Activated naive CD4-positive, alpha-beta T cell treated with anti-CD3 and anti-CD28 coated beads, Interleukin-2, amount 50 U/mL, for 72 hours (primary cell): ENCODE measurements at regions not wholly inside any gene's neighbourhood (a gene's known extent, or its start where the extent isn't known, plus 50 kb on each side); places are given as distances from the start of the nearest gene placed in this dataset.

Source experiments
- ATAC-seq, 2 donors: fragments of 150-1000 bp; cut with Tn5 transposase; 2 replicates each; pipeline ENCODE4 v1.10.0; 2021; ENCODE audit warnings: mild to moderate bottlenecking in 2 of 2, moderate library complexity in 2 of 2
- DNase-seq, 2 donors: peaks; one replicate each; pipeline ENCODE4 v3.0.0; 2021 to 2022; ENCODE audit warnings: low spot score in 2 of 2
- H3K27ac Mint-ChIP-seq, 2 donors: one replicate each; pipeline ENCODE4 v1.8.0; 2022; ENCODE audit warnings: mild to moderate bottlenecking in 2 of 2, mixed read lengths in 2 of 2
- H3K36me3 Mint-ChIP-seq, 2 donors: one replicate each; pipeline ENCODE4 v1.8.0; 2022; ENCODE audit warnings: mixed read lengths in 2 of 2
- H3K9me3 Mint-ChIP-seq, 2 donors: one replicate each; pipeline ENCODE4 v1.8.0; 2022; ENCODE audit warnings: mixed read lengths in 2 of 2

DNA sequence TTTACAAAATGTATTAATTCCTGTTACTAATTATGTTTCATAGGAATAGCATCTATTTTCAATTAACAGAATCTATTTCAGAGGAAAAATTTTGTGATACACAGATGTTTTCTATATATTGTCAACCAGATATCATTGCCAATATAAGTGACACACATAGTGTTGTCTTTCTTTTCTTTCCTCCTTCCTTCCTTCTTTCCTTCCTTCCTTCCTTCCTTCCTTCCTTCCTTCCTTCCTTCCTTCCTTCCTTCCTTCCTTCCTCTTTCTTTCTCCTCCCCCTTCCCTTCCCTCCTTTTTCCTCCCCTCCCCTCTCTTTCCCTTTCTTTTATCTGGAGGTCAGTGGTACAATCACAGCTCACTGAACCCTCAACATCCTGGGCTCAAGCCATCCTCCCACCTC lies 146.5 kb upstream of the DSEL start:
- peaks cover 0 to 4% of the 10 kb centered on the region in 2 donors for H3K9me3 Mint-ChIP-seq
- no peak for DNase-seq
- H3K36me3 Mint-ChIP-seq: no peaks in the 10 kb centered on the region
- H3K27ac Mint-ChIP-seq: no peak overlapping the region
- ATAC-seq: no peak

DNA sequence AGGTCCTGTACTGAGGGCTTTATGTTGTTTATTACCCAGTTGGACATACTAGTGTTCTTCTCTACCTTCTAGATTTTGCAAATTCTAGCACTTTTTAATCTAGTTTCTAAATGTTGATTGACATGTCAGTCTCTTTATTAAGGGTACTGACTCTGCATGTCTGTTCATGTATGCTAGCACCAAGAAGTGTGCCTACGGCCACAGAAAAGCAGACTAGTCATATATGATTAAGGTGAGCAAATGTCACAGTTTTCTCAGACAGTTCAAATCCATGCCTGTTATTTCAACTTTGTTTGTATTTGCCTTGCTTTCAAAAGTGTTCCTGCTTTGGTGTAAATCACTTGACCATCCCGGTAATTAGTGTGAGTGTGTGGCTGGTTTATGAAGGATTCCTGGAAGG lies 145.0 kb upstream of the DSEL start:
- H3K27ac Mint-ChIP-seq: no peak overlapping the region
- no peaks in the 10 kb centered on the region for H3K36me3 Mint-ChIP-seq
- DNase-seq (no peak), ATAC-seq (no peak)
- H3K9me3 Mint-ChIP-seq: peaks cover 0 to 4% of the 10 kb centered on the region in 2 donors

DNA sequence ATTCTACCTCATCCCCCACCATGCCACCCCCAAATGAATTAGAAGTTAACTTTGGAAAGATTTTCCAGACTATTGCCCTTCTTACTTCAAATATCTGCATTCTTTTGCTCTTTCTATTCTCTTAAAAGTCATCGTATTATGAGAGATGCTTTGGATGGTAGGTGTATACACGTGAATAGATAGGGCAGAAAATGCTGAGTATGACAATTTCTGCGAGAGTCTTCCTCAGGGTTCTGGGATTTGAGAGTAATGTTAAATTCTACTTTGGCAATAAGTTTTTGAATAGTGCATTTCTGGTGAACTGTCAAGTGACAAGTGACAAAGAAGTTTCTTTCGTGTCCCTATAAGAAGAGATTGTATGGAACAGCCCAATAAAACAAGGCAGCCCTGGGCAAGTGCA lies 137.6 kb upstream of the DSEL start:
- Mint-ChIP-seq H3K9me3 (no peaks in the 10 kb centered on the region), H3K36me3 (no peaks in the 10 kb centered on the region), H3K27ac (no peak overlapping the region)
- ATAC-seq: no peak
- DNase-seq: no peak

DNA sequence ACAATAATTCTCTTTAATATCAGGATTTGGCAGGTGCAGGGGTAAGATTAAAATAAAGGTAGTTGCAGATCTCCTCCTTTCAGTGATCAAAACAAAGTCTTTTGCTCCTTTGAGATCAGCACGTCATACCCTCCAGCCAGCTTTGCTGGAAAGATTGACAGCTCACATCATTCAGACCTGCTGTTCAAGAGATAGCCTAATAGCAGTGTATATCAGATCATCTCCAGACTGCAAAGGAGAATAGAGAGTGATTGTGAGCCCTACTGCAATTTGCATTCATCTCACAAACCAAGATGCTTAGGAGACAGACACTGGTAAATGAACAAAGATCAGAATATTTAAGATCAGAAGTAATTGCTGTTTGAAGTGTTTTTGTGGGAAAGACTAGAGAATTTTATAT lies 135.8 kb upstream of the DSEL start:
- DNase-seq (no peak), ATAC-seq (no peak)
- Mint-ChIP-seq H3K9me3 (no peaks in the 10 kb centered on the region), H3K27ac (no peak overlapping the region), H3K36me3 (no peaks in the 10 kb centered on the region)

DNA sequence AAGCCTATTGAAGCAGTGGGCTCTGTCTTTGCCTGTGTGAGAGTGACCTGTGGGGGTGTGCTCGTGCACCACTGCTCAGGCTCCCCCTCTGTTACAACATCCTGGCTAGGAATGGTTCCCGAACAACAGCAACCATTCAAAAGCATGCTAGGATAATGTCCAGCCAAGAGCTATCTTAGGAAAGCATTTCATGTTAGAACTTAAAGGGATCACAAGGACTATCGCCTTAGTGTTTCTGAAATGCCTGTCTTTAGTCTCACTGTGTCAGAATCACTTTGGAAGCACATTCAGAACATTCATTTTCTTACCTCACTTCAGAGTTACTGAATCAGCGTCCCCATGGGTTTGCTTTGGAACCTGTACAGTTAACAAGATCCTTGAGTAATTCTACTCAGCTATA lies 134.9 kb upstream of the DSEL start:
- H3K27ac Mint-ChIP-seq: no peak overlapping the region
- H3K36me3 Mint-ChIP-seq: no peaks in the 10 kb centered on the region
- ATAC-seq: no peak
- H3K9me3 Mint-ChIP-seq: no peaks in the 10 kb centered on the region
- no peak for DNase-seq

DNA sequence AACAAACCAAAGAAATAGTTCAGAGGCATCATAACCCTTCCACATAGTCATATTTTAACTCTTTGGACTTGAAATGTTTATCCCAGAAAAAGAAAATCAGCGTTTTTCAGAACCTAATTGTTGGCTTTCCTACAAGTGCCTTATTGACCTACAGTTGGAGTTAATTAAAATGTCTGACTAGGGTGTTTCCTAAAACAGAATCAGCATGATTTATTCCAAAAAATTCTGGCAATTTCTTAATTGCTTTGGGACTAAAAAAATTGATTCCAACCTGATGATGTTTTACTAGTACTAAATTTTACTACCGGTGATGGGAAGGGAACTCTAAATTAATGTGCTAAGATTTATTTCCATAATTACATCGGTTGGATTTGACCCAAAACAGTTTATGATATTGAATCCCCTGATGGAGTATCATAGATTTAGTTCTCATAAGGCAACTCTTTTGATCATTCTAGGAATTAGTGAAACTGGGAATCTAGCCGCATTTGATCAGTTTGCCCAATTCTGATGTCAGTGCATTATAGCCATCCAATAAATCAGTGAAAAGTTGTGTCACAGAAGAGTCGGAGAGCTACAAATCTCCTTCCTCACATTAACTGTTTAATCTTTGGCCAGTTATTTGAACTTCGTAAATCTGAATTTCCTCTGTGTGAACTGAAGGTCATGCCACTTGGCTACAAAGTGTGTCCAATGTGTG lies 134.3 kb upstream of the DSEL start:
- DNase-seq: no peak
- Mint-ChIP-seq H3K9me3 (no peaks in the 10 kb centered on the region), H3K36me3 (no peaks in the 10 kb centered on the region), H3K27ac (no peak overlapping the region)
- ATAC-seq: no peak

DNA sequence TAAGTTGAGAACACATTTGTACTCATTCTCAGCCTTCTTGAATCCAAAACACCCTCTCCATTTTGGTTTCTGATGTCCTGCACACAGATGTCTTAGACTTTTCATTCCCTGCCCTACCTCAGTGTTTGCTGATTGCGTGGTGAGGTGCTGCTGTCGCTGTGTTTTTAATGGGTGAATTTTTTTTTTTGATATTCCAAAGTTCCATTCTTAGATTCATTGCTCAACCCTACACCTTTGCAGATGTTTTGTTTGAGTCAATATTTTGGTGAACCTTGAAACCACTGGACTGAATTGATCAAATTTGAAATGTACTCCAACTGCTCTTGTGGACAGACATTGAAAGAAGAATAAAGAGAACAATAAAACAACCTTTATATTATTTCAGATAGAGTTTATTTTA lies 130.4 kb upstream of the DSEL start:
- DNase-seq (no peak), ATAC-seq (no peak)
- H3K36me3 Mint-ChIP-seq: no peaks in the 10 kb centered on the region
- H3K27ac Mint-ChIP-seq: no peak overlapping the region
- no peaks in the 10 kb centered on the region for H3K9me3 Mint-ChIP-seq

DNA sequence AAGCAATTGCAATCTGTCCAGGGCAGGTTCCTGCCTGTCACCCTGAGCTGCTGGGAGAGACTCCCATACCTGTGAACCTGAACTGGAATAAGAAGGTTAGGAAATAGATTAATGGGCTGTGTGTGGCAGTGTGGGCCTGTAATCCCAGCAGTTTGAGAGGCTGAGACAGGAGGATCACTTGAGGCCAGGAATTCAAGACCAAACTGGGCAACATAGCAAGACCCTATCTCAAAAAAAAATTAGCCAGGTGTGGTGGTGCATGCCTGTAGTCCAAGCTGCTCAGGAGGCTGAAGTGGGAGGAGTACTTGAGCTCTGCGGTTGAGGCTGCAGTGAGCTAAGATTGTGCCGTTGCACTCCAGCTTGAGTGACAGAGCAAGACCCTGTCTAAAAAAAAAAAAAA lies 127.7 kb upstream of the DSEL start:
- peaks cover 0 to 4% of the 10 kb centered on the region in 2 donors for H3K9me3 Mint-ChIP-seq
- H3K36me3 Mint-ChIP-seq: no peaks in the 10 kb centered on the region
- no peak overlapping the region for H3K27ac Mint-ChIP-seq
- DNase-seq (no peak), ATAC-seq (no peak)

DNA sequence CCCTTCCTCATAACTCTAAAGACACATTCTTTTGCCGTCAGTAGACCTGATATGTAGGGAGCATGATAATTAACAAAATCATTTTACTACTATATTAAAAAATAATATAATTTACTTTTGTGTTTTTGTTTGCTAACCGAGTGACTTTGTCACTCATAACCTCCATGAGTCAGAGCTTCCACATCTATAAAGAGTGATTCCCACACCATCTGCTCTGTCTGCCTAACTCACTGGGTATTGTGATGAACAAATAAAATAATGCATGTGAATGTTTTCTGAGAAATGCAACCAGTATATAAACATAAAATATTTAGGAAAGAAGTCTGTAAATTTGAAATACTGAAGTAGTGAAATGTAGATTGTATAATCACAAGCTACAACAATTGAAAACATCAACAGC lies 123.4 kb upstream of the DSEL start:
- Mint-ChIP-seq H3K27ac (no peak overlapping the region), H3K9me3 (peaks cover 0 to 4% of the 10 kb centered on the region in 2 donors), H3K36me3 (no peaks in the 10 kb centered on the region)
- no peak for ATAC-seq
- DNase-seq: no peak

DNA sequence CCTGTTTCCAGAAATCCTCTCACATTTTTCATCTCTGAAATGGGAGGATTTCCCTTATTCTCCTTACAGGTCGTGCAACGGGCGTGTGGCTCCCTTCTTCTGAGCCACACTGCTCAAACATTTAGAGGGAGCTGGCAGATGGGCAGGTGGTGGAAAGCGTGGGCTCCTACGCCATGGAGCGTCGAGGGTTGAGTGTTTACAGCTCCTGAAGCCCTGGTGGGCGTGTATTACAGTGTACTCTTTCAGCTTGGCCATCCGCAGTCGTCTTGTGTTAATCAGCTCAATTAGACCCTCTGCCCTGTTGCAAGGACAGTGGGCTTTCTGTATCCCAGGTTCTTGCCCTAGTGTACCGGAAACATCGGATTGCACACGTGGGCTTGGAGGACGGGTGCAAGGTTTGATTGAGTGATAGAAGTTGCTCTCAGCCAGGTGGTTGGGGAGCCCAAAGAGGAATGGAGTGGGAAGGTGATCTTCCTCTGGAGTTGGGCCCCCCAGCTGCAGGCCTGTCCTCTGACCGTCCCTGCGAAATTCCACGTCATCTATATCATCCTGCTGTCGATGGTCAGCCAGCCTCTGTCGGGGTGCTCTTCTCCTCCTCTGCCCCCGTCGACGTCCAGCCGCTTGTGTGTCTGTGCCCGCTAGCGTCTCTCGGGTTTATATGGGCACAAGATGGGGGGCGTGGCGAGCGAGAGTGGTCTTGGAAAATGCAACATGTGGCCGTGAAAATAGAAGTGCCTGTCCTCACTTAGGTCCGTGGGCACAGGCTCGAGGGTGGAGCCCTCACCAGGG lies 120.3 kb upstream of the DSEL start:
- ATAC-seq: no peak
- no peak for DNase-seq
- H3K27ac Mint-ChIP-seq: no peak overlapping the region

DNA sequence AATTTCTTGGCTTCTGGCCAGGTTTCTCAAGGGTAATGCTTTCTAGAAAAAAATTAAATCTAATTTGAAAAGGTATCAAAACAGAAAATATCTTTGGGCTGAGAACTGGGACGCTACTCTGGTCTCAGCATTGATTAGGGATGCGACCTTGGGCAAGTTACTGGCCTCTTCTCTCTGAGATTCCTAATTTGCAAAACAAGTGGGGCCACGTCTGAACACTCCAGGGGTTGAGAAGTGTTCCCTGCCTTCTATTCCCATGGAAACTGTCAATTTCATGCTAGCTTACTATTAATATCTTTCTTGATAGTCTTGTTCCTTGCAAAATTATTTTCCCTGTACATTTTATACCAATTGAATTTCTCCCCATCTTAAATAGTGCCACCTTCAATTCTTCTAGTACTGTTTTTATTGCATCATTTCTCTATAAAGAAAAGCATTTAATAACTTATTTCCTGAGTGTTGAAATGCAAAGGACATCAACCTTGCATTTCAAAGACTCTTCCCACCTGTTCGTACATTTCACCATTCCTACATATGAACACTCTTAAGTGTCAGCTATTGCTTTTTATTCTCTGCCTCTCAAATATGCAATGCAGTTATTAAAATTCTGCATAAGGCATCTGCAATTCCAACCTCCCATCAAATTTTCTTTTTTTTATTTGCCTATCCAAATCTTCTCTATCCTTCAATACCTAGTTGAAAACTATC lies 118.3 kb upstream of the DSEL start:
- Mint-ChIP-seq H3K27ac (no peak overlapping the region), H3K9me3 (no peaks in the 10 kb centered on the region)

More for the DNA sequence above, 120.3 kb upstream of the DSEL start:
- H3K9me3 Mint-ChIP-seq: peaks cover 0 to 4% of the 10 kb centered on the region in 2 donors
- no peaks in the 10 kb centered on the region for H3K36me3 Mint-ChIP-seq

DNA sequence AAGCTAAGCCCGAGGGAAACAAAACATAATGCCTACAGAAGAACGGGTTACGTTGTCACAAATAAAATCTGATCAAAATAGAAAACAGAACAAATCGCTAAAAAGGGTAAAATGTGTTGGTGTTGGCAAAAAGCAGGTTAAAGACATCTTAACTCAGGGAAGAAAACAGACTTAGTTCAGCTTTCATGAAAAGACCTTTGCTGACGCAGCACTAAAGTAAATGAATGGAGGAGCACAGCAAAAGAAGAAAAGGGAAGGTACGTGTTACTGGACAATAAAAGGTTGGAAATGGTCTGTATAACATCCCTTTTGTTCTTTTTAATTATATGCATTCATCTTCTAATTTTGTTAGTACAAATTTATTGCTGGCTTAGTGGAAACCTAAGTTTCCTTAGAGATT lies 117.4 kb upstream of the DSEL start:
- H3K9me3 Mint-ChIP-seq: no peaks in the 10 kb centered on the region
- no peak for DNase-seq
- no peak overlapping the region for H3K27ac Mint-ChIP-seq
- no peak for ATAC-seq
- H3K36me3 Mint-ChIP-seq: no peaks in the 10 kb centered on the region

More for the DNA sequence above, 118.3 kb upstream of the DSEL start:
- DNase-seq (no peak), ATAC-seq (no peak)
- H3K36me3 Mint-ChIP-seq: no peaks in the 10 kb centered on the region

DNA sequence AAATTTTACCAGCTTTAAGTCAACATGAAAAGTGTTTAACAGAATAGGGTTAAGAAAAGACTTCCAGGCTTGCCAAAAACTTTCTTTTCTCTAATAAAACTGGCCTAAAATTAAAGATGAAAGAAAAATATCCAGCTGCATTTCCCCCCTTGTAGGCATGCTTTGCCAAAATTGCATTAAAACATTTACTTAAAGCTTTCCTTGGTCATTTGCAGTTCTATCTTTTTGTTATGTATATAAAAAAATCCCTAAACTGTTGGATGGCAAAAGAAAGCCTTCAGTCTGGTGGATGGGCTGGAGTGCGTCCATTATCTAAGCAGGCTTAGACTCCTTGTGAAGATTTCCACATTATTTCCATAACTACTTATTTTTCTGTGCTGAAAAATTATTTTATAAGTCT lies 105.4 kb upstream of the DSEL start:
- DNase-seq (no peak), ATAC-seq (no peak)
- no peak overlapping the region for H3K27ac Mint-ChIP-seq
- no peaks in the 10 kb centered on the region for H3K36me3 Mint-ChIP-seq
- H3K9me3 Mint-ChIP-seq: no peaks in the 10 kb centered on the region

DNA sequence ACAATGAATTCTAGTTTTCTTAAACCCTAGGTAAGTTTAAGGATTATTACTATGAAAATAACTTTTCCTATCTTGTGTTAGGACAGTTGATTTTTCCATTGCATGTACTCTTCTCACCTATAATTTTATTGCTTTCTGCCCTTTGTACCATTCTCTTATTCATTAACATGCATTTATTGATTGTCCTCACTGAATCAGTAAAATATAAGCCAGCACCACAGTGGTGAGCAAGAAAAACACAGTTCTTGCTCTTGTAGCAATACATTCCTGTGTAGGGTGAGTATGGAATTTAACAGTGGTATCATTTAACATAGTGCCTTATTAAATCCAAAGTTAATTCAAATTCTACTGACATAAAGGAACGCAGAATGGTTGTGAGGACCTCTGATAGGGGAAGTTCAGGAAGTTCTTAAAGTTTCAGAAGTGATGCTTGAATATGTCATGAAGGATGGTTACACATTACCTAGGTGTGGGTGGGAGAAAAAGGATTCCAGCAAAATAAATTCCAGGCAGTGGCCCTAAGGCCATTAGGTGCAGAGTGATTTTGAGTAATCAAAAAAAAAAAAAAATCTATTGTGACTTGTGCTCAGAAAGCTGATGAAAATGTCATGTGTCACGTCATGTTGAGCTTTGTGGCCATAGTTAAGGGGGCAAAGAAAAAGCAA lies 104.7 kb upstream of the DSEL start:
- DNase-seq: no peak

DNA sequence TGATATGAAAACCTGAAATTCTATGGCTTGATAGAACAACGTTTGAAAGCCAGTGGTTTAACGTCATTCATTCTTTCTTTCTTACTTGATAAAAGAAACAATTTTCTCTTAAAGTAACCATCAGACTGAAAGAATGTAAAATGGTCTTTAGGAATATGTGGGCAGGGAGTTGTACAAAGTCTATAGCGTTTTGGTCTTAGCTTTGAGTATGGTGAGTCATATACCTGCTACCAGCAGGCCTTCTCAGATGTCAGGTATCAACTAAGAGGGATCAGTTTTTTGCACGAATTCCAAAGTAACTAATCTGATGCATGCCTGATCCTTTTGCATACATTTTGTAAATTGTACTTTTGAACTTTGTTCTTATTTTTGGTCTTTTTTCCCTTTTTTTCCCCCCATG lies 101.5 kb upstream of the DSEL start:
- Mint-ChIP-seq H3K27ac (no peak overlapping the region), H3K9me3 (no peaks in the 10 kb centered on the region), H3K36me3 (no peaks in the 10 kb centered on the region)
- DNase-seq (no peak), ATAC-seq (no peak)

More for the DNA sequence above, 104.7 kb upstream of the DSEL start:
- Mint-ChIP-seq H3K9me3 (no peaks in the 10 kb centered on the region), H3K27ac (no peak overlapping the region), H3K36me3 (no peaks in the 10 kb centered on the region)
- ATAC-seq: no peak

DNA sequence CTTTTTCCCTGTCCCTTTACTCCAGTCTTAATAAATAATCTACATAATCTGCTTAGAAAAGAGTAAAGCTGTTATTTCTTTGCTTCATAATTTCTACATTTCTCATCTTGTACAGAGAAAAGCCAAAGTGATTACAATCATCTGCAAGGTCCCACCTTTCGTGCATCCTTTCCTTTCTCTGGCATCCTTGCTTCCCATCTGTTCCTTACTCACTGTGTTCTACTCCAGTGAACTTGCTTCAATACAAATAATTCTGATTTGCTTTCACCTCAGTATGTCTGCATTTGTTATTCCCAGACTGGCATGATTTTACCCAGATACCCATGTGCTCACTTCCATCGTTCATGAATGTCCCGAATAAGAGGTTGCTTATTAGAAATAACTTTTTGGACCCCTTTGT lies 99.4 kb upstream of the DSEL start:
- Mint-ChIP-seq H3K9me3 (no peaks in the 10 kb centered on the region), H3K36me3 (no peaks in the 10 kb centered on the region), H3K27ac (no peak overlapping the region)
- DNase-seq (no peak), ATAC-seq (no peak)

DNA sequence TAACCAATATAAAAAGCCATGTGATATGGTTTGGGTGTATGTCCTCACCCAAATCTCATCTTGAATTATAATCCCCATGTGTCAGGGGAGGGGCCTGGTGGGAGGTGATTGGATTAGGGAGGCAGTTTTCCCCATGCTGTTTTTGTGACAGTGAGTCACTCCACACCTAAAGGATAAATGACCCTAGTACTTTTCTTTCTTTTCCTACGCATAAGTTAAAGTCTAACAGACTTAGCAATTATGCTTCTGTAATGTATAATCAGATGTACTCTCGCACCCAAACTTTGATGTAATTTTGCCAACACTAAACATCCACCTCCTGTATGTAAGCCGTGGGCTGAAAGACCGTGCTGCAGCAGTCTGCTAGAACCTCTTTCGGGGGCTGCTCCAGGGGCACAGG lies 97.2 kb upstream of the DSEL start:
- ATAC-seq (no peak), DNase-seq (no peak)
- H3K9me3 Mint-ChIP-seq: no peaks in the 10 kb centered on the region

More for the DNA sequence above, 97.2 kb upstream of the DSEL start:
- Mint-ChIP-seq H3K36me3 (no peaks in the 10 kb centered on the region), H3K27ac (no peak overlapping the region)
